ENCODE measurements at regions not wholly inside any gene's neighbourhood (a gene's known extent, or its start where the extent isn't known, plus 50 kb on each side); places are given as distances from the start of the nearest gene placed in this dataset.

DNA sequence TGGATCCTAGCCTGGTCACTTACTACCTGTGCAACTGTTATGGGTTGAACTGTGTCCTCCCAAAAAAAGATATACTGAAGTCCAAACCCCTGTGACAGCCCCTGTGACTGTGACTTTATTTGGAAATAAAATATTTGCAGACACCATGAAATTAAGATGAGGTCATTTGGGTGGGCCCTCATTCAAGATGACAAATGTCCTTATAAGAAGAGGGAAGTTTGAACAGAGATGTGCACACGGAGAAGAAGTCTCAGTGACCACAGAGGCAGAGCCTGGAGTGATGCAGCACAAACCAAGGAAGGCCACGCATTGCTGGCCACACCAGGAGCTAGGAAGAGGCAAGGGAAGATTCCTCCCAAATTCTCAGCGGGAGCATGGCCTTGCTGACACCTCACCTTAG, 249.7 kb upstream of the RUNX1 start:
- no peak for TF ChIP-seq PBX3 (CRISPR knock-in tag; IDR thresholded peaks at IDR 0.05)
- no peak for TF ChIP-seq YY1 (tag by site-specific recombination; IDR thresholded peaks at IDR 0.05)
- TF ChIP-seq, protein P1, sequence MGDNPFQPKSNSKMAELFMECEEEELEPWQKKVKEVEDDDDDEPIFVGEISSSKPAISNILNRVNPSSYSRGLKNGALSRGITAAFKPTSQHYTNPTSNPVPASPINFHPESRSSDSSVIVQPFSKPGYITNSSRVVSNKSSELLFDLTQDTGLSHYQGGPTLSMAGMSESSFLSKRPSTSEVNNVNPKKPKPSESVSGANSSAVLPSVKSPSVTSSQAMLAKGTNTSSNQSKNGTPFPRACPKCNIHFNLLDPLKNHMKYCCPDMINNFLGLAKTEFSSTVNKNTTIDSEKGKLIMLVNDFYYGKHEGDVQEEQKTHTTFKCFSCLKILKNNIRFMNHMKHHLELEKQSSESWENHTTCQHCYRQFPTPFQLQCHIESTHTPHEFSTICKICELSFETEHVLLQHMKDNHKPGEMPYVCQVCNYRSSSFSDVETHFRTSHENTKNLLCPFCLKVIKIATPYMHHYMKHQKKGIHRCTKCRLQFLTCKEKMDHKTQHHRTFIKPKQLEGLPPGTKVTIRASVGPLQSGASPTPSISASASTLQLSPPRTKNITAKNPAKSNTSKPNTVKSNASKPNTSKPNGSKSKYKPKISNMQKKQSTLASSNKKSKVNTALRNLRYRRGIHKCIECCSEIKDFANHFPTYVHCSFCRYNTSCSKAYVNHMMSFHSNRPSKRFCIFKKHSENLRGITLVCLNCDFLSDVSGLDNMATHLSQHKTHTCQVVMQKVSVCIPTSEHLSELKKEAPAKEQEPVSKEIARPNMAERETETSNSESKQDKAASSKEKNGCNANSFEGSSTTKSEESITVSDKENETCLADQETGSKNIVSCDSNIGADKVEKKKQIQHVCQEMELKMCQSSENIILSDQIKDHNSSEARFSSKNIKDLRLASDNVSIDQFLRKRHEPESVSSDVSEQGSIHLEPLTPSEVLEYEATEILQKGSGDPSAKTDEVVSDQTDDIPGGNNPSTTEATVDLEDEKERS (tag by site-specific recombination; IDR thresholded peaks at IDR 0.05): no peak
- TF ChIP-seq, protein P2, sequence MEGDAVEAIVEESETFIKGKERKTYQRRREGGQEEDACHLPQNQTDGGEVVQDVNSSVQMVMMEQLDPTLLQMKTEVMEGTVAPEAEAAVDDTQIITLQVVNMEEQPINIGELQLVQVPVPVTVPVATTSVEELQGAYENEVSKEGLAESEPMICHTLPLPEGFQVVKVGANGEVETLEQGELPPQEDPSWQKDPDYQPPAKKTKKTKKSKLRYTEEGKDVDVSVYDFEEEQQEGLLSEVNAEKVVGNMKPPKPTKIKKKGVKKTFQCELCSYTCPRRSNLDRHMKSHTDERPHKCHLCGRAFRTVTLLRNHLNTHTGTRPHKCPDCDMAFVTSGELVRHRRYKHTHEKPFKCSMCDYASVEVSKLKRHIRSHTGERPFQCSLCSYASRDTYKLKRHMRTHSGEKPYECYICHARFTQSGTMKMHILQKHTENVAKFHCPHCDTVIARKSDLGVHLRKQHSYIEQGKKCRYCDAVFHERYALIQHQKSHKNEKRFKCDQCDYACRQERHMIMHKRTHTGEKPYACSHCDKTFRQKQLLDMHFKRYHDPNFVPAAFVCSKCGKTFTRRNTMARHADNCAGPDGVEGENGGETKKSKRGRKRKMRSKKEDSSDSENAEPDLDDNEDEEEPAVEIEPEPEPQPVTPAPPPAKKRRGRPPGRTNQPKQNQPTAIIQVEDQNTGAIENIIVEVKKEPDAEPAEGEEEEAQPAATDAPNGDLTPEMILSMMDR (tag by site-specific recombination; IDR thresholded peaks at IDR 0.05): no peak
- no peak for TF ChIP-seq ZNF558 (tag by site-specific recombination; IDR thresholded peaks at IDR 0.05)
- TF ChIP-seq, protein P3, sequence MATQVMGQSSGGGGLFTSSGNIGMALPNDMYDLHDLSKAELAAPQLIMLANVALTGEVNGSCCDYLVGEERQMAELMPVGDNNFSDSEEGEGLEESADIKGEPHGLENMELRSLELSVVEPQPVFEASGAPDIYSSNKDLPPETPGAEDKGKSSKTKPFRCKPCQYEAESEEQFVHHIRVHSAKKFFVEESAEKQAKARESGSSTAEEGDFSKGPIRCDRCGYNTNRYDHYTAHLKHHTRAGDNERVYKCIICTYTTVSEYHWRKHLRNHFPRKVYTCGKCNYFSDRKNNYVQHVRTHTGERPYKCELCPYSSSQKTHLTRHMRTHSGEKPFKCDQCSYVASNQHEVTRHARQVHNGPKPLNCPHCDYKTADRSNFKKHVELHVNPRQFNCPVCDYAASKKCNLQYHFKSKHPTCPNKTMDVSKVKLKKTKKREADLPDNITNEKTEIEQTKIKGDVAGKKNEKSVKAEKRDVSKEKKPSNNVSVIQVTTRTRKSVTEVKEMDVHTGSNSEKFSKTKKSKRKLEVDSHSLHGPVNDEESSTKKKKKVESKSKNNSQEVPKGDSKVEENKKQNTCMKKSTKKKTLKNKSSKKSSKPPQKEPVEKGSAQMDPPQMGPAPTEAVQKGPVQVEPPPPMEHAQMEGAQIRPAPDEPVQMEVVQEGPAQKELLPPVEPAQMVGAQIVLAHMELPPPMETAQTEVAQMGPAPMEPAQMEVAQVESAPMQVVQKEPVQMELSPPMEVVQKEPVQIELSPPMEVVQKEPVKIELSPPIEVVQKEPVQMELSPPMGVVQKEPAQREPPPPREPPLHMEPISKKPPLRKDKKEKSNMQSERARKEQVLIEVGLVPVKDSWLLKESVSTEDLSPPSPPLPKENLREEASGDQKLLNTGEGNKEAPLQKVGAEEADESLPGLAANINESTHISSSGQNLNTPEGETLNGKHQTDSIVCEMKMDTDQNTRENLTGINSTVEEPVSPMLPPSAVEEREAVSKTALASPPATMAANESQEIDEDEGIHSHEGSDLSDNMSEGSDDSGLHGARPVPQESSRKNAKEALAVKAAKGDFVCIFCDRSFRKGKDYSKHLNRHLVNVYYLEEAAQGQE (tag by site-specific recombination; IDR thresholded peaks at IDR 0.05): no peak

Measured in HEK293 (cell line).